CD4-positive, alpha-beta T cell treated with Interleukin-15 for 1 hour (primary cell): ENCODE measurements at regions not wholly inside any gene's neighbourhood (a gene's known extent, or its start where the extent isn't known, plus 50 kb on each side); places are given as distances from the start of the nearest gene placed in this dataset.

Source experiments
- DNase-seq: peaks from one replicate; pipeline ENCODE4 v3.0.0-alpha.2; 2020

DNA sequence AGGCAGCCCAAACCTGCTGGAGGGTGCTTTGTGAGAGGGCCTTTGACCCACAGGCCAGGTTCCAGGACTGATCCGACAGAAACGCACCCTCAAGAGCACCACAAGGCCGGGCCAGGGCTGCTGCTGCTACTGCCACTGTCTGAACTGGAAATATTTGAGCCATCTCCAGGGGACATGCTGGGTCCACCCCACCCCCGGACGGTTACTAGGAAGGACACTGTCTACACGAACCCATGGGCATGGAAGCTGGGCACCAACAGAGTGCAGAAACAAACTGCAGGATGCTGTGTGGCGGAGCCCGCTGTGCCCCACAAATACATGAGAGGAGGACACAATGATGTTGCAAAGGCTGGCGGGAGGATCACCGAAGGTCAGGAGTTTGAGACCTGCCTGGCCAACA lies 283.7 kb downstream of the CTTN start:
- no peak for DNase-seq

DNA sequence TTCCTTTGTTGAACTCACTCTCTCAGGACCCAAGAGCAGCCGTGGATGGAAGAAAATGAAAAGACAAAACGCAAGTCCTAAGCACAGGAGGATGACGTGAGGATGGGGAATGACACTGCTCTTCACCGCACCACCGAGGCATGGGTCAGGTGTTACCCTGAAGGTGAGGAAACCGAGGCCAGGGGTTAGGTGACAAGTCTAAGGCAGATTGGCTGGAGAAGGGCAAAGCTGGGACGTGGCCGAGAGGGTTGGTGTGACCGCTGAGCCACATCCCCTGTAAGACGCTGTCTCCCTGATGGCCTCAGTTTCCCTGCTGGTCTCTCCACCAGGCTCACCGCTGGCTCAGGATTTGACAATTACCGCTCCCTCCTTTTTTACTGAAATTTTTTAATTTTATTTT lies 284.4 kb downstream of the CTTN start:
- no peak for DNase-seq

DNA sequence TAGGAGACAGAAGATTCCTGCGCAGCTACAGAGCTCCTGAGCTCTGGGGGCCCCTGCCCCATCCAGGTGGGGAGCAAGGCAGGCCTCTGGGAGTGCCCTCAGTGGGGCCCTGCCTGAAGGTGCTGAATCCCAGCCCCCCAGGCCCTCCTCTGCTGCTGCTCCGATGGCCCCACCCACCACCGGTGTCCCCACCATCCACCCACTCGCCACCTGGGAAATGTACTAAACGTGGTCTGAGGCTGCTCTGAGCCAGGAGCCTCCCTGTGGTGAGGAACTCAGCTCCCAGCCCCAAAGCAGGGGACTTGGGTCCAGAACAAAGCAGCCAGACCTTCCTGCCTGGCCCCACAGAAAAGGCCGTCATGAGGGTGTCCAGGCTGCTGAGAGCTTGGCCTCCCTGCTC lies 289.4 kb downstream of the CTTN start:
- DNase-seq: no peak

DNA sequence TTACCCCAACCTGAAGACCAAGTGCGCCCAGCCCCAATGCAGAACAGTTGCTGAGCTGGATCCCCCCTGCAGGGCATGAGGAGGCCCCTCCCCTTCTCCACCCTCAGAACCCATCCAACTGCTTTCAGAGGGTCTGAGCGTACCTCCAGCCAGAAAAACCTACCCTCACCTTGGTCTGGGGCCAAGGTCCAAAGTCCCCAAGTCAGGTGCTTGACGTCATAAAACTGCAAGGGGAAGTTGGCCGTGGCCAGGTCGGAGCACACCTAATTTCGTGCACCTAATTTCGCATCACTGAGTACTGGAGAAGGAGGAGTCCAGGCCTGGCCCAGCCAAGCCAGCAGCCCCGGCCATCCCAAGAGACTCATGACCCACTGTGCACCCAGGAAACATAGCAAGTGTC lies 289.8 kb downstream of the CTTN start:
- DNase-seq: no peak

DNA sequence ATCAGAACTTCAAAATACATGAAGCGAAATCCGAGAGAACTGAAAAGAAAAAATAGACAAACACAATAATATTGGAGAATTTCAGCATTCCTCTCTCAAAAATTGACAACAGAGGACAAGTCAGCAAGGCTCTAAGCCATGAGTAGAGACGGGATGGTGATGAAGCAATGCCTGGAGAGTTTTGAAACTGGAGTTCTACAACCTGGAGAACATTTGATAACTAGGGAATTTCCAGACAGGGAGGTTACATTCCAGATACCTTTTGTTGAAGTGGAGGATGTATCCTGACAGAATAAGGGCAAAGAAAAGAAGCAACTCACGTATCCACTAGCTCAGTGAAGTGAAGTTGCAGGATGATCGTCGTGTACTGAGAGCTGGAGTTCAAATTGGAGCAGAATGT lies 291.4 kb downstream of the CTTN start:
- DNase-seq: no peak

DNA sequence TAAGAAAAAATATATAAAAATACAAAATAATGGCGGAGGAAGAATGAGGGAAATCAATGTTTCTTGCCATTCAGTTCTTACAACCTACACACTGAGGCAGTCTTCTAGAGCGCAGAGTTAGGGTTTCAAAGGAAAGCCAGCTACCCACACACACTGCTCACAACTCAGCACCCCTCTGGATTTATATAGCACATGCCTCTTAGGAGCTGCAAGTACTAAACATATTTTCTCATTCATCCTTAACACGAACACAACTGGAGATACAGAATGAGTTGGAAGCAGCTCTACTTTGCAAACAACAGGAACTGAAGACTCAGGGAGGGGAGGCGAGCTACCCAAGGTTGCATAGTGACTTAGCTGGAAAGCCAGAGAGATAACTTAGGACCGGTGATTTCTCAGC lies 293.8 kb downstream of the CTTN start:
- no peak for DNase-seq

DNA sequence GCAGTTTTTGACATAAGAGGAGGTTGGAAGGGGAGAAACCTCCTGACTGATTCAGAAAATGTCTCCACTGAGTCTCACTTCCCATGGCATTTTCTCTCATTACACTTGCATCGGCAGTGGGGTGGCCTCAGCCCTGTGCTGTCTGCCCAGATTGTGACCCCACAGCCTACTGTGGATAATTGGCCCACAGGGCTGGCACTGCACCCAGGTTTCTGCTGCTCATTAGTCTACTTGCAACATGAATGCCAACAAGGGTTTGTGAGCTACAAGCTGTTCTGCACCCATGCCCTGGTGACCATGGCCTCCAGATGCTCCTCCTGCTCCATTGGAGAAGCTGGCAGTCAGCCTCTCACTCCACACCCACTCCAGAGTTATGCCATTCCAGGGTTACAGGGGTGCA lies 296.0 kb downstream of the CTTN start:
- no peak for DNase-seq

DNA sequence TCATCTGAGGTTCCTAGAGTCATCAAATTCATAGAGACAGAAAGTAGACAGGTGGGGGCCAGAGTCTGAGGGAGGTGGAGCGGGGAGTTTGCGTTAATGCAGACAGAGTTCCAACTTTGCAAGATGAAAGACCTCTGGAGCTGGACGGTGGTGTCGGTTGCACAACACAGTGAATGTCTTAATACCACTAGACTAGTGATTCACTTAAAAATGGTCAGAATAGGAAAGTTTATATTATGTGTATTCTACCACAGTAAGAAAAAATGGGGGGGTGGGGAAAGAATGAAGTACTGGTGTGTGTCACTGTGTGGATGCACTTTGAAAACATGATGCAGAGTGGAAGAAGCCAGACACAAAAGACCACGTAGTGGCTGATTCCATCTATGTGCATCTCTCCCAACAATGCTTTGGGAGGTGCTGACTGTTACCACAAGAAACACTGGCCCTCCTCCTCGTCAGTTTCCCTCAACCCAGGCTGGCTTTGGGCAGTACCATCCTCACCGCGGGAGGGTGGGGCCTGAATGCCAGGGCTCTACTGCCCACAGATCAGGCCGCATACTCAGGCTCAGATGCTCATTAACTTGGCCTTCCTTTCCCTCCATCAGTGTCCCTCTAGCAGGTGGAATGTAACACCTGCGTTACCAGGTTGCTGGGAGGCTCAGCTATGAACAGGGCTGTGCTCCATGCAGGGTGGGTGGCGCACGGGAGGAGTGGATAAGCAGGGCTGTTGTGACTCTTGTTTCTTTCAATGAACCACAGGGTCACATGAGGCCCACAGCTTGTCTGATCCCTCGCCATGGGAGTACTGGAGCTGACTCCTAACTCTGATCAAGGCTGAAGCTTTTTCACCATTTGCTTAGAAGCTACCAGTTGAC lies 297.0 kb downstream of the CTTN start:
- no peak for DNase-seq

DNA sequence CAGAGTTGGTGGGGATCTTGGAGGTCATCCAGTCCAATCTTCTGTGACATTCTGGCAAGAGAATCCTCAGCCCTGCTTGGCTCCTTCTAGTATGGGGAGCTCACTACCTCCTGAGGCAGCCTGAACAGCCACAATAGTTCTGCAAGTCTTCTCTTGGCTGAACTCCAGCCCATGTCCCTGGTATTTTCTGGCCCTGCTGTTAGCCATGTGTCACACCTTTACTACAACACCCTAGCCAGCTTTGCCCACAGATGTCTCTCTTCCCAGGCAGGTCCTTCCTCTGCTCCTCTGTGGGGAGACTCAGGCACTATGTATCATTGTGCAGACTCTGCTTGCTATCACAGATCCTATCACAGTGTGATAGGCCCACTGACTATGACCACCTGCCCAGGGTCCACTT lies 297.7 kb downstream of the CTTN start:
- DNase-seq: no peak

DNA sequence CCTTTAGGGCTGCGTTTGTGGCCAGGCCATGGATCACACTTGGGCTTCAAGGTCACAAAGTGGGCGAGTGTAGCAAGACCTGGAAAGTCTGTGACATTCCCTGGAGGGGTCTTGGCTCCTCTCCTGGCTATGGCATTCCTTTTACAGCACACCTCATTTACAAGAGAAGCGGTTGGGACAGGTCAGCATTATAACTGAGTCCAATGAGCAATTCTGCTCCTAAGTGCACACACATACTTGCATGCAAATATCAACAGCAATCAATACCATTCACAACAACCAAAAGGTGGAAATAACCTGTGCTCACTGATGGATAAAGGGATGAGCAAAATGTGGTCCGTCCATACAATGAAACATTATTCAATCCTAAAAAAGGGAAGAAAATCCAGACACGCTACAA lies 298.2 kb downstream of the CTTN start:
- DNase-seq: no peak

DNA sequence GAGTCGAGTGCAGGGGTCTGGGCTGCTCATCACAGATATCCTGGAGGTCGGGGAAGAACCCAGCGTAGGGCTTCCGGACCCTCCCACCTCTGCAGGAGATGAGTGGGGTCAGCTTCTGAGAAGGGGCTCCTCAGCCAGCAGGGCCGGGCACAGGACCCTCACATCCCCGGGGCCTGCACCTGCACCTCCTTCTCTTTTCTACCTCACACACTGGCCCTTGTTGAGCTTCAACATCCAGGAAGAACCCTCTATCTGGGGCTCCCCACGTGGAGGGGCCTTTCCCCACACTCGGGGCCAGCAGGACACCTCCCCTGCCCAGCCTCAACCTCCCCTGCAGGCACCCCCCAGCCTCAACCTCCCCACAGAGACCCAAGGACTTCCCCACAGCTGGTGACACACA lies 299.4 kb downstream of the CTTN start:
- no peak for DNase-seq

DNA sequence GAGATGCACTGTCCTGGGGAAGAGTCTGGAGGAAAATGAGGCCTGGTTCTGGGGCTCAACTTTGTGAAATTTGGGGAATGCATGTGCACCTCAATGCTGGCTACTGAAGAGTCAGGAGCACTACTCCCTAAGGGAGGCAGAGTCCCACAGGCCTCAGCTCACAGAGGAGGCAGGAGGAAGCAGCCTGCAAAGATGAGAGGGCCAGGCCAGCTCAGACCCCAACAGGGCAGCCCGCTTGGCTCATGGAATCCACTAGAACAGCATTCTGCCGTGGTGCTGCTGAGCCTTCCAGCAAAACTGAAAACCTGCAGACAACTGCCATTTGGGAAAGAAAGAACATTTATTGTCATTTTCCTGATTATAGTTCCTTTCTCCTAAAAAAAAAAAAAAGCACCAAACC lies 300.5 kb downstream of the CTTN start:
- DNase-seq: no peak

DNA sequence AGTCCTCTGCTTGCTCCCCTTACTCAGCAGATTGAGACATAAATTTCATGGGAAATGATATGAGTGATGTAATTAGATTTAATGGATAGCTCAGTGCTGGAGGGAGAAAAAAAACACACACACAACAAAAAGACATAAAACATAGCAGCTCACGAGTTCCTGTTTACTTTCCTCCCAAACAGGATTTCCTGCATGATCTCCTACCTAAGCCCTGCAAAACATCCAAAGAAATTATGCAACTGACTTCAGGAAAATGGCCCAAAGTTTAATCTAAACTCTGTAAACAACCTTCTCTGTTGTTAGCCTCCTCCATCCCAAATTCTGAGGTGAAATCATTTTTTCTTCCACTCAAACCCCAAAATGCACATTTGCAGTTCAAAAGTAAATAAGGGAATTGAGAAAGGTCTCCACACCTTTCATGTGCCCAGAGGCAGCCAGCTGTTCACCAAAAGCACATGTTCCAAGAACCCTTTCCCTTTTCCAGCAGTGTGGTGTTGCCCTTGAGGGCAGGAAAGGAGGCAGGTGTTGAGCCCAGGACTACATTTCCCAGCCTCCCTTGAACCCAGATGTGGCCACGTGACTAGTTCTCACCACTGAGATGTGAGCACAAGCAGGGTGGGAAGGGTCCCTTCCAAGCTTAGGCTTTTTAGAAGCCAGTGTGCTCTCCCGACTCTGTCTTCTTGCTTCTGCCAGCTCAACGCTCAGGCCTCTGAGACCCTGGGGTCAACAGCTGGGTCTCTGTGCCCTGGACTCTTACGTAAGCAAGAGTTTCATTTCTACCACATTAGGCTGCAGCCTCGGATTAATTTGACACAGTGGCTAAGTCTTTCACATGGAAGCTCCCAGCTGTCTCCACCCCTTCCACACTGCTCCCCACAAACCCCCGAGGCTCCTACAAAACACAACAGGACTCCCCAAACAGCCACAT lies 301.2 kb downstream of the CTTN start:
- no peak for DNase-seq

DNA sequence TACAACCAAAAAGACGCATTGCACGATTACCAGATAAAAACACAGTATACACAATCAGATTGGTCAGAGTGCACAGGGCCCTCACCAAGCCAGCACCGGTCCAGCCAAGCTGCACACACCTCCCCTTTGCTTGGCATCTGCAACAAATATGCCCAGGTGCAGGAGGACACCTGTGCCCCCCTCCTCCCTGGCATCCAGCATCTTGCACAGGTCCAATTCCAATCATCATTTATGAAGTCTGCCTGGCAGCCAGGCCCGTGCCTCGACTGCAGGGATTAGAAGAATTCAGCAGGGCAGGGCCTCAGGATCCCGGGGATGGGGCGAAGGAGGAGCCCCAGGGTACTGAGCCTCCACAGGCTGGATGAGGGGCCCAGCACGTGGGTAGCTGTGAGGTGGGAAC lies 302.1 kb downstream of the CTTN start:
- no peak for DNase-seq

DNA sequence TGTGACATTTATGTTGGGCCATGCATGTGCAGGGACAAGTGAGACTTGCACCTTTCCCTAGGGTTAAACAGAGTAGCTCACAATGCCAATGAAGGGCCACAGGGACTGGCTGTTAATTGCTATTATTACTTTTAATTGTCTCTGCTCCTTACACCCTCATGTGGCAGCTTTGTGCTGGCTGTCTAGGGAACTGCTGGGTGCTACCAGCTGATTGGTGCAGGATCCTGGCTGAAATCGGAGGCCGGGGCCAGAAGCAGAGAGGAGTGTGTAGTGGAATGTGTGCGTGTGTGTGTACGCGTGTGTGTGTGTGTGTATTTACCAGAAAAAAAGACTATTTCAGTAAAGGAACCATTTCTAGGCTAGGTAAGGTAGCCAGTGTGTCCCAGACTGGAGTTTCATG lies 302.5 kb downstream of the CTTN start:
- DNase-seq: no peak

DNA sequence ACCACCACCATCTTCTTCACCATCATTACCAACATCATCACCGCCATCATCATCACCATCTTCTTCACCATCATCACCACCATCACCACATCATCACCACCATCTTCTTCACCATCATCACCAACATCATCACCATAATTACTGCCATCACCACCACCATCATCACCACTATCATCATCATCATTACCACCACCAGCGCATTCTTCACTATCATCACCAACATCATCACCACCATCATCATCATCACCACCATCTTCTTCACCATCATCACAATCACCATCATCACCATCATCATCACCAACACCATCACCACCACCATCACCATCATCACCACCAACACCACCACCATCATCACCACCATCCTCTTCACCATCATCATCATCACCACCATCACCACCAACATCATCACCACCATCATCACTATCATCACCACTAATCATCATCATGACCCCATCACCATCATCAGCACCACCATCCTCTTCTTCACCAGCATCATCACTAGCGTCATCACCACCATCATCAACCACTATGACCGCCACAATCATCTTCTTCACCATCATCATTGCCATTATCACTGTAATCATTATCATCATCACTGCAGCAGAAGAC lies 303.8 kb downstream of the CTTN start:
- DNase-seq: no peak

DNA sequence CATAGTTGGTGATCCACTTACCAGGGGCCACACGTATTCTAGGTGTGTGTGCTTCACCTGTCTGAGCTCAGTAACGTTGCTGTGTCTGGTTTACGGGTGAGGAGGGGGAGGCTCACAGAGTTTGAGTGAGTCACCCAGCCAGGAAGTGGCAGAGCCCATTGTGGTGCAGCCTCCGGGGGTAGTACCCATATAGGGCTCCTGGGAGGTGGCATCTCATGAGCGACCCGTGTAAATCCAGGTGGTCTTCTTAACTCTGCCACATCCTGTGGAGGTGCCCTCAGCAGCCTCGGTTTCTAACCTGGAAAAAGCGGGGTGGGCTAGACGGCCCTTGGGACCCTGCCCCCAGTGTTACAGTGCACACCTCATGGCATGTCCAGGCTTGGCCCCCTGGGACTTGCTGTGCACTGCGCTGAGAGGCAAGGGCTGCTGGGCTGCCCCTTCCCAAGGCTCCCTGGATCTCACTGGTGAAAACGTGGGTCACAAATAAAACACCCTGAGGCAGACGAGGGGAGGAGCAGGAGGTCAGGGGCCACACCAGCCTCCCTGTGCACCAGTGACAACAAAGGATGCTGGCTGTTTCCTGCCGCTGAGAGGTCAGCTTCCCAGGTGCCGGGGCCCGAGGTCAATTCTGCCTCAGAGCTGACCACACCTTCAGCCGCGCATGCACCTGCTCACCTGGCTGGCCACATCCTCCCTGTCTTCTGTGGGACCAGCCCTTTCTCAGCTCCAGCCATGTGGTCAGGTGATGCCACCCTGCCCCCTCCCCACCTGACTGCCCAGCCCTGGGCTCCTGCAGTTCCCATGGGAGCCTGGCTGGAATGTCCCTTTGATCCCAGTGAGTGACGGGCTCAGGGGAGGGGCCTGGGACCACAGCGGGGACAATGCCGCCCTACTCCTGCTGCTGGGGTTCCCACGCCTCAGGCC lies 305.1 kb downstream of the CTTN start:
- no peak for DNase-seq

DNA sequence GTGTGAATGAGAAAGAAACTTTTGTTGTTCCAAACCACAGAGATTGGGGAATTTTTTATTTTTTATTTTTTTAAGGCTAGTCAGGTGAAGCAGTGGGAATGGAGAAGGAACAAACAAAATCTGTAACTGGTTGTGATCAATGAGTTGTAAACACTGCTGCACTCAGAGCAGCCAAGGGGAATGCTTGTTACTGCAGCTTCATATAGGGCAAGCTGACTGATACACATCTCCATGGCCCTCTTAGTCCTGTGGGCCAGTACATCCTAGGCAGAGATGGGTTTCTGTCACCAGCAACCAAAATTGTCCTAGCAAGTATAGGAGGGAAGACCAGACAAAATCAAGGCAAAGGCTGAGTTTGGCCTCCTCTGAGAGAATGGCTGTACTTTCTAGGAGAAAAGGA lies 306.8 kb downstream of the CTTN start:
- no peak for DNase-seq

DNA sequence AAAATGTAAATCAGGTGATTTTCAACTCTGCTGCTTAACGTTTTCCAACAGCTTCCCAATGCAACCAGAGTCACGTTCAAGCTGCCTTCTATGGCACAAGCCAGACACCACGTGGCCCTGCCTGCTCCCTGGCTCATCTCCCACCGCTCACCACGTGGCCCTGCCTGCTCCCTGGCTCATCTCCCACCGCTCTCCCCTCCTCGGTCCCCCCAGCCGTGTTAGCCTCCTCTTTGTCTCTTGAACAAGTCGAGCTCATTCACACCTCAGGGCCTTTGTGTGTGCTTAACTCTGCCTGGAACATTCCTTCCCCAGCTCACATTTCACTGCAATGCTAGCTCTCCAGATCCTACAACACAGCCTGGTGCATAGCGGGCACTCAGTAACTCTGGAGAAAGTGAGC lies 307.6 kb downstream of the CTTN start:
- no peak for DNase-seq

DNA sequence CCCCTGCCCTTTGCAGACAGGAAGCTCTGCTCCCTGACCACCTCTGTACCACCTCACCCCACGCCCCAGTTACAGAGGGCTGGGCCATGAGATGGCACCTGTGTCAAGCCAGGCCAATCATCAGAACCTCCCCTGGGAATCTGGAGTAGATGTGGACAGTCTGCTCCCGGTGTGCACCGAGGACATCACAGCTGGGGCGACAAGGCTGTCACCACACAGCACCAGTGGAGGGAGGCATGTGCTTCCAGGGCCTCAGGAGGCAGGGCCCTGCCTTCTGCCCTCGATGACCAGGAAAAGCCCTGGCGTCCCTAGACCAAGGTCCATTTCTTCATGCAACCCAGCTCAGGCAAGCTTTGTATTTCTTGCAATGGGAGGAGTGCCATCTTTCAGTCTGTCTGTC lies 309.5 kb downstream of the CTTN start:
- DNase-seq: no peak

DNA sequence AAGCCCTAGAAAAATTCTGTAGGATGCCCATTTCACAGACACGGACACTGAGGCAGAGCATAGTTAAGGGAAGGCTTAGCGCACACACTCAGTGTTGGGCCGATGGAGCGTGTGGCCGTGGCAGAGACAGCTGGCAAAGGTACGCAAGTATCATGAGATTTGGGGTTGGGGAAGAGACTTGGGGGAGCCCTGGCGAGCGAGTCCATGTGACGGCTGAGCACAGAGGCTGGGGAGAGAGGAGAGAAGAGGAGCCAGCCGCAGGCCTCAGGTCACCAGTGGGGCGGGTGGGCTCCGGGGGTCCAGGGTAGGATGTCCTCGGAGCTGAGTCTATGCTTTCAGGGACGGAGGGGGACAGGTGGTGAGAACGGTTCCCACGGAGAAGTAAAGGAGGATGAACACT lies 311.3 kb downstream of the CTTN start:
- no peak for DNase-seq

DNA sequence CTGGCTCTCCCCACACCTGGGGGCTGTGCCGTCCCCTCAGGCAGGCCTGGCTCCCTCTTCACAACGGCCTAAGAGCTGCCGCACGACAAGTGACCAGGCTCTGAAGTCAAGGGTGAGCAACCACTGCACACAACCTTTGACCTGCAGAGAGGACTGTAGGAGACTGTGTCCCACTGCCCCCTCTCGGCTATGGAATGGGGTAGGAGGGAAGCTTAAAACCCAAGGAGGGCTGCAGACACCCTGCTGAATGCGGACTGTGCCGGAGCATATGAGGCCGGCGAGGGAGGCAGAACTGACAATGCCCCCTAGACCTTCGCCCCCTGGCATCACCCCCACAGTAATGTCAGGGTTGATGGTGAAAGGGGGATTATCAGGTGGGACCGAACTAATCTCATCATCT lies 311.9 kb downstream of the CTTN start:
- no peak for DNase-seq

DNA sequence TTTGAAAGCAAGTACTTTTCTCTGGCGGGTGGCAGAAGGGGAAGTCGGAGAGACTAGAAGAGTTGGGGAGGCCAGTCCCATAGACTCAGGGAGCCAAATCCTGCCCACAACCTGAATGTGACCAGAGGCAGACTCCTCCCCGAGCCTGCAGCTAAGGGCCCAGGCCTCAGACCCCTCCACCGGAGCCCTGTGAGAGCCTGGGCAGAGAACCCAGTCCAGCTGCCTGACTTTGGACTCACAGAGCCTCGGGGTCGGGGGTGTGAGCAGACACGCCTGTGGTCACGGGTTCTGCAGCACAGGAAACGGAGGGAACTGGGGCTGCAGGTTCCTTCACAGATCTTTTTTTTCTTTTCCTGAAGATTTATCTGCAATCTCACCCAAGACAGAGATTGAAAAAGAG lies 312.3 kb downstream of the CTTN start:
- DNase-seq: no peak
